Calu3 (cell line): ENCODE measurements at regions not wholly inside any gene's neighbourhood (a gene's known extent, or its start where the extent isn't known, plus 50 kb on each side); places are given as distances from the start of the nearest gene placed in this dataset.

Source experiments
- BruUV-seq: library from RNA; stranded (reverse); fragments of 400-500 nt; replicated peaks from 2 replicates; lab custom pipeline; 2021; lab: Mats Ljungman, UMichigan
- CTCF ChIA-PET: fragments of 300-600 bp; sonication (Branson Sonifier 250); formaldehyde crosslinking; loops from one replicate; lab custom pipeline; 2022; ENCODE audit warnings: antibody characterized with exemption; lab: Charles Lee
- DNase-seq: peaks from one replicate; pipeline ENCODE4 v3.0.0; 2022
- H3K27ac Mint-ChIP-seq: one replicate; pipeline ENCODE4 v1.8.0; 2022; ENCODE audit warnings: mixed read lengths; ENCODE audit not compliant: unreplicated experiment
- H3K27me3 Mint-ChIP-seq: one replicate; pipeline ENCODE4 v1.8.0; 2022; ENCODE audit warnings: mixed read lengths; ENCODE audit not compliant: unreplicated experiment
- H3K36me3 Mint-ChIP-seq: one replicate; pipeline ENCODE4 v1.8.0; 2022; ENCODE audit warnings: mild to moderate bottlenecking, moderate library complexity, mixed read lengths; ENCODE audit not compliant: insufficient read depth, unreplicated experiment
- H3K4me1 Mint-ChIP-seq: one replicate; pipeline ENCODE4 v1.8.0; 2022; ENCODE audit warnings: mild to moderate bottlenecking, low read depth, mixed read lengths; ENCODE audit not compliant: unreplicated experiment
- H3K4me3 Mint-ChIP-seq: one replicate; pipeline ENCODE4 v1.8.0; 2022; ENCODE audit warnings: mild to moderate bottlenecking, low read depth, moderate library complexity, mixed read lengths; ENCODE audit not compliant: unreplicated experiment
- H3K9me3 Mint-ChIP-seq: one replicate; pipeline ENCODE4 v1.8.0; 2022; ENCODE audit warnings: low read depth, mixed read lengths; ENCODE audit not compliant: unreplicated experiment
- intact Hi-C: fragments of 100-400 bp; cut with micrococcal nuclease; formaldehyde crosslinking; loops from one replicate; pipeline ENCODE4 v1.10.0; 2022; ENCODE audit not compliant: unreplicated experiment
- TF ChIP-seq, protein P1 (sequence below): fragments of 200-600 bp; IDR thresholded peaks from one replicate; pipeline ENCODE4 v1.8.0; 2022; ENCODE audit warnings: antibody characterized with exemption; ENCODE audit not compliant: unreplicated experiment

DNA sequence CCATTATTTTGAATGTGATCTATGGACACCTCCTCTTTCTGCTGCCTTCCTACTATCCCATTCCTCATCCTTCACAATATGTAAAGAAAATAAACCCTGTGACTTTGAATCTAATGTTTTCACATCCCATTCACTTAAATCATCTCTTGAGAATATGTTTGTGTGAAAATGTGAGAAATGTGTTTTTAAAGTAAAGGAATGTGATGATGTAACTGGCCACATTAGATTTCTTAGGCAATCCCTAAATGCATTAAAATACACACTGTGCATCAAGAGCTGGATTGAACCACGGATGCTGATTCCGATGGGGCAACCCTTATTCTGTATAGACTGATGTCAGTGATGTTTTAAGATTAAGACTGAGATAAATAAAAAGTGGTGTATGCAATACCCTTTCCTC lies 558.9 kb upstream of the TENM3 start:
- CTCF ChIA-PET: no interaction called here
- Mint-ChIP-seq H3K27ac (no peak overlapping the region), H3K4me1 (no peaks in the 10 kb centered on the region), H3K27me3 (no peaks in the 10 kb centered on the region), H3K36me3 (no peaks in the 10 kb centered on the region), H3K4me3 (no peak overlapping the region), H3K9me3 (peaks cover 3% of the 10 kb centered on the region)
- no peak for DNase-seq
- no TSS peak for BruUV-seq
- intact Hi-C loops: no loop called here
- TF ChIP-seq, protein P1, sequence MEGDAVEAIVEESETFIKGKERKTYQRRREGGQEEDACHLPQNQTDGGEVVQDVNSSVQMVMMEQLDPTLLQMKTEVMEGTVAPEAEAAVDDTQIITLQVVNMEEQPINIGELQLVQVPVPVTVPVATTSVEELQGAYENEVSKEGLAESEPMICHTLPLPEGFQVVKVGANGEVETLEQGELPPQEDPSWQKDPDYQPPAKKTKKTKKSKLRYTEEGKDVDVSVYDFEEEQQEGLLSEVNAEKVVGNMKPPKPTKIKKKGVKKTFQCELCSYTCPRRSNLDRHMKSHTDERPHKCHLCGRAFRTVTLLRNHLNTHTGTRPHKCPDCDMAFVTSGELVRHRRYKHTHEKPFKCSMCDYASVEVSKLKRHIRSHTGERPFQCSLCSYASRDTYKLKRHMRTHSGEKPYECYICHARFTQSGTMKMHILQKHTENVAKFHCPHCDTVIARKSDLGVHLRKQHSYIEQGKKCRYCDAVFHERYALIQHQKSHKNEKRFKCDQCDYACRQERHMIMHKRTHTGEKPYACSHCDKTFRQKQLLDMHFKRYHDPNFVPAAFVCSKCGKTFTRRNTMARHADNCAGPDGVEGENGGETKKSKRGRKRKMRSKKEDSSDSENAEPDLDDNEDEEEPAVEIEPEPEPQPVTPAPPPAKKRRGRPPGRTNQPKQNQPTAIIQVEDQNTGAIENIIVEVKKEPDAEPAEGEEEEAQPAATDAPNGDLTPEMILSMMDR: no peak

GRCh38 chr4:181685461-181685860 lies 557.7 kb upstream of the TENM3 start:
- no peak overlapping the region for H3K4me3 Mint-ChIP-seq
- TF ChIP-seq, protein P1: no peak
- no peak overlapping the region for H3K27ac Mint-ChIP-seq
- H3K9me3 Mint-ChIP-seq: peaks cover 3% of the 10 kb centered on the region
- no peaks in the 10 kb centered on the region for H3K4me1 Mint-ChIP-seq
- H3K27me3 Mint-ChIP-seq: no peaks in the 10 kb centered on the region
- intact Hi-C loops: no loop called here
- no peak for DNase-seq
- no peaks in the 10 kb centered on the region for H3K36me3 Mint-ChIP-seq
- CTCF ChIA-PET: no interaction called here
- no TSS peak for BruUV-seq

- Mint-ChIP-seq H3K4me3 (no peak overlapping the region), H3K27ac (no peak overlapping the region), H3K27me3 (no peaks in the 10 kb centered on the region), H3K9me3 (peaks cover 3% of the 10 kb centered on the region), H3K36me3 (no peaks in the 10 kb centered on the region), H3K4me1 (no peaks in the 10 kb centered on the region)
- intact Hi-C loops: no loop called here
- no peak for DNase-seq
- CTCF ChIA-PET: no interaction called here
- TF ChIP-seq, protein P1: no peak
- no TSS peak for BruUV-seq
These were observed 557.3 kb upstream of the TENM3 start for GRCh38 chr4:181685911-181686310.

- Mint-ChIP-seq H3K9me3 (peaks cover 3% of the 10 kb centered on the region), H3K27ac (no peak overlapping the region), H3K27me3 (no peaks in the 10 kb centered on the region), H3K36me3 (no peaks in the 10 kb centered on the region), H3K4me3 (no peak overlapping the region), H3K4me1 (no peaks in the 10 kb centered on the region)
- TF ChIP-seq, protein P1: no peak
- intact Hi-C loops: no loop called here
- no TSS peak for BruUV-seq
- CTCF ChIA-PET: no interaction called here
- no peak for DNase-seq
These were observed 556.1 kb upstream of the TENM3 start for GRCh38 chr4:181687116-181687515.
